Kidney epithelial cell (primary cell): ENCODE measurements at regions not wholly inside any gene's neighbourhood (a gene's known extent, or its start where the extent isn't known, plus 50 kb on each side); places are given as distances from the start of the nearest gene placed in this dataset.

Experiments used
- DNase-seq: peaks from one replicate; pipeline ENCODE4 v3.0.0-alpha.2; 2010; ENCODE audit warnings: low read depth
- H3K27me3 ChIP-seq: 2 replicates; pipeline ENCODE4 v1.6.0; 2011; ENCODE audit warnings: low read length; ENCODE audit not compliant: control insufficient read depth, insufficient read depth
- H3K36me3 ChIP-seq: 2 replicates; pipeline ENCODE4 v1.5.1; 2011; ENCODE audit warnings: low read length; ENCODE audit not compliant: control insufficient read depth, insufficient read depth
- H3K4me3 ChIP-seq: 2 replicates; pipeline ENCODE4 v1.5.1; 2011; ENCODE audit warnings: low read depth, mild to moderate bottlenecking, control low read depth, low read length
- CTCF ChIP-seq: IDR thresholded peaks from 2 replicates; pipeline ENCODE4 v1.5.1; 2011; ENCODE audit warnings: mild to moderate bottlenecking, moderate library complexity, low read length, control low read depth, inconsistent platforms; ENCODE audit not compliant: insufficient read depth, poor library complexity, severe bottlenecking

DNA sequence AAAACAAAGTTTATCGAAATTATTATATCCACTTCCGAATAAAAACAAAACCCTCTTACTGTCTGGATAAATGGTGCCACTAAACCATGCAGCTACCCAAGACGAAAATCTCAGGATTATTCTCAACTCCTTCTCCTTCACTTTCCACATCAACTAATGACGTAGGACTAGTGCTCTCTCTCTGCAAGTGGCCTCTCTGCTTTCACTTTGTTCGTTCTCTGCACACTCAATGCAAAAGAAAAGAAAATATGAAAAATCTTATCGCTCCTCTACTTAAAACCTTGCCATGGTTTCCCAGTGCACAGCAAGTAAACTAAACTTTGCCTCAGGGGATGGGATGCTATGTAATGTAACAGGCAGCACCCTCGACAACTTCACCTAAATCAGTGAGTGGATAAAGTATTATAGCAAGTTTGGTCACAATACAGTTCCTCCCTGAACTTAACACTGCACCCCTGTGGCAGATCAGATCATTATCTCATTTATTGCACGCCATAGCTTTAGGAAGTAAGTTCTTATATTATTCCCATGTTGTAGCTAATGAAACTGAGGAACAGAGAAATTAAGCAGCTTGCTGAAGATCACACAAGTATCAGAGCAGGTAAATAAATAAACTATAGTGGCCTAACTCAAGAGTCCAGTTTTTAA, 262.7 kb upstream of the GADL1 start:
- H3K36me3 ChIP-seq = no peaks in the 10 kb centered on the region
- no peak for DNase-seq
- no peaks in the 10 kb centered on the region for H3K27me3 ChIP-seq
- no peak for TF ChIP-seq CTCF
- no peak overlapping the region for H3K4me3 ChIP-seq

DNA sequence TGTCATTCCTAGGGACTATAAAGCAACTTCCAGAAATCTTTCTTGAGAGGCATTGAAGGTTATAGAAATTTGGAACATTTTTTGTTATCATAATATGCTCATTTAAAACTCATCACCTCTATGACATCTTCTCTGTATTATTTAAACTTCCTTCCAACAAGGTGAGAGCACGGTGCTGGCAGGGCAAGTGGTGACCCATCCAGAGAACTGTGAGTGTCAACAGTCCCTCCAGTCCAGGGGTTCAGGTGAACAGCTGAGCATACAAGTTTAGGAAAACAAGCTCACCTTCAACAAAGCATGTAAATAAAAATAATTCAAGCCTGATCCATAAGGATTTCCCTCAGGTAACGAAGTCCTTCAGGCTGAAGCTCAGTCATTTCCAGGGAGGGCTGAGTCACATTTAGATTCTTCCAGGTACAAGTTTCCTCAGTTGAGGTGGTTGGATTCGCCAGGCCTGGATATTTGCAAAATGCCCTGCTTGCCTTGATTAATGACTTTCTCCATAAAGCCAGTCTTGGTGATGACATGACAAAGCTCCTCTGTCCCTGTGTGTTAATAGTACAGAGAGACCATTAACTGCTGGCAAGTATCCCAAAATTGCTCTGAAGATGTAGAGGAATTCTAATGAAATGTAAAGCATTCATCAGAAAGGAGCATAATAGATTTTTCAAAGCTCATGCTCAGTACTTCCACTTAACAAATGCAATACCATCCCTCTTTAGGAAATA, 263.6 kb upstream of the GADL1 start:
- no peaks in the 10 kb centered on the region for H3K36me3 ChIP-seq
- no peak for DNase-seq
- no peaks in the 10 kb centered on the region for H3K27me3 ChIP-seq
- no peak for TF ChIP-seq CTCF
- H3K4me3 ChIP-seq = no peak overlapping the region

DNA sequence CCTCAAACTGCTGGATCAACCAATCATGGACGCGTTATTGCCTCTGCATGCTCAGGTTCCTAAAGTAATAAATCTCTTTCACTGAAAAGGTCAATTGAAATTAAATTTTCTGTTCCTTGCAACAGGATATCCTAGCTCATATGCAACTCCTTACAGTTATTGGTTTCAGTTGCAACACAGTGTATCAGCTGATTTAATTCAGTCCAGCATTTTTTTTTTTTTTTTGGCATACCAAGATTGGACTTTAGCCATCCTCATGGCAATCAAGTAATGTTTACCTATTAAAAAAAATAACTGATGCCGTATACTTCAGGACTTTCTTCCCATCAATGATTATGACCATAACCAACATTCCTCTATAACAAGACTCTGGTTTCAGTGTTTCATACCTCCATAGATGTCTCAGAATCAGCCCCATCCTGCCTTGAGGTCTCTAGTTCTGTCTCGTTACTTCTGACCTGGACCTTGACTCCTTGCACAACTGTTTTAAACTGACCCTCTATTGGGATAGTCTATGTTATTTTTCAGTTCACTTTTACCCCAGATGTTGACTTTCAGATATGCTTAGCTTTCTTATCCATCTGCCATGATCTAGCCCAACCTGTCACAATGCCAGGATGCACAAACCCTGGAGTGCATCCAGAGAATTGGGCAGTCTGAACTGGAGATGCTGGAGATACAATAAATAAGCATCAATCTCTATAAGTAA, 265.0 kb upstream of the GADL1 start:
- no peak for DNase-seq
- no peak overlapping the region for H3K4me3 ChIP-seq
- H3K36me3 ChIP-seq = no peaks in the 10 kb centered on the region
- no peak for TF ChIP-seq CTCF
- H3K27me3 ChIP-seq = no peaks in the 10 kb centered on the region

- H3K36me3 ChIP-seq = no peaks in the 10 kb centered on the region
- TF ChIP-seq CTCF = no peak
- H3K4me3 ChIP-seq = no peak overlapping the region
- no peak for DNase-seq
- H3K27me3 ChIP-seq = no peaks in the 10 kb centered on the region
These were observed 267.4 kb upstream of the GADL1 start for GRCh38 chr3:31161889-31162288.

GRCh38 chr3:31164381-31164780, 269.9 kb upstream of the GADL1 start:
- Histone ChIP-seq H3K27me3 (no peaks in the 10 kb centered on the region), H3K4me3 (no peak overlapping the region), H3K36me3 (no peaks in the 10 kb centered on the region)
- TF ChIP-seq CTCF = no peak
- no peak for DNase-seq
